Stimulated activated CD4-positive, alpha-beta T cell treated with anti-CD3 and anti-CD28 coated beads, Interleukin-4, amount 100 ng/mL, for 48 hours (primary cell): ENCODE measurements at regions not wholly inside any gene's neighbourhood (a gene's known extent, or its start where the extent isn't known, plus 50 kb on each side); places are given as distances from the start of the nearest gene placed in this dataset.

ENCODE experiments used
- DNase-seq, 2 donors: peaks; one replicate each; pipeline ENCODE4 v3.0.0-alpha.2; 2020; ENCODE audit warnings: low read depth in 2 of 2

DNA sequence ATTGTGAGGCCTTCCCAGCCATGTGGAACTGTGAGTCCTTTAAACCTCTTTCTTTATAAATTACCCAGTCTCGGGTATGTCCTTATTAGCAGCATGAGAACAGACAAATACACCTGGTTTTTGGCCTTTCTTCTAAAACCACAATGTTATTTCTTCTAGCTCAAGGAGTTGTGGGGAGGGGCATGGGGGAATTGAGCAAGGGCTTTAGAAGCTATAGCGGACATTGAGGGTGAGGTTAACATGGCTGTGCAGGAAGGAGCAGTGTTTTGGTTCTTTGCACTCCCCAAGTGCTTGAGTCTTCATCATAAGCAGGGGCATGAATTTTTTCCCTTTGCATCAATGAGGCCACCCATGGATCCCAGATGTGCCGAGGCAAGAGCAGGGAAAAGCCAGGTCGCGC, 86.8 kb downstream of the SPRING1 start:
- DNase-seq, result no peak

DNA sequence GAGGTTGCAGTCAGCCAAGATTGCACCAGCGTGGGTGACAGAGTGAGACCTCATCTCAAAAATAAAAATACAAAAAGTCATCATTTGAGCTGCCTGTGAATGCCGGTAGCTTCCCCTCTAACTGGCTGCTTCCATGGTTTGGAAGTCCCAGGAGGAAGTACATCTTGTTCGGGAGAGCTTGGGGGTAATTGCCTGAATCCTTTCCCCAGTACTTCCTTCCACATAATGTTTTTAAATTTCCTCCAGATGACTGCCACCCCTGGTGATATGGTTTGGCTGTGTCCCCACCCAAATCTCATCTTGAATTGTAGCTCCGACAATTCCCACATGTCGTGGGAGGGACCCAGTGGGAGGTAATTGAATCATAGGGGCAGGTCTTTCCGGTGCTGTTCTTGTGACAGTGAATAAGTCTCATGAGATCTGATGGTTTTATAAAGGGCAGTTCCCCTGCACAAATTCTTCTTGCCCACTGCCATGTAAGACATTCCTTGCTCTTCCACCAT, 87.2 kb downstream of the SPRING1 start:
- DNase-seq, result no peak

DNA sequence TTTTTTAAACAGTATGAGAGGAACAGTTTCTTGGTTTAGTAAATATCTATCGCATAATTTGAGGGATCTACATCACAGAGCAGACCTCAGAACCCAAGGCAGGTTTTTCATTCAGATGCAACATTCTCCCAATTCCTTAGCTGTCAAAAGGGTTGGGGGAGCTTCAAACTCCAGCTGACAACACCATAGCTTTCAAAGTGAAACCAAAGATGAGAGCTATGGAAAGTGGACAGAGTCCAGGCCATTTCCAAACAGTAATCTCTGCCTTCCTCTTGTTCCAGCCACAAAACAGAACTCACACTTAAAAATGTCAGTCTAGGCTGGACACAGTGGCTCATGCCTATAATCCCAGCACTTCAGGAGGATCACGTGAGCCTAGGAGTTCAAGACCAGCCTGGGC, 87.8 kb downstream of the SPRING1 start:
- no peak for DNase-seq

DNA sequence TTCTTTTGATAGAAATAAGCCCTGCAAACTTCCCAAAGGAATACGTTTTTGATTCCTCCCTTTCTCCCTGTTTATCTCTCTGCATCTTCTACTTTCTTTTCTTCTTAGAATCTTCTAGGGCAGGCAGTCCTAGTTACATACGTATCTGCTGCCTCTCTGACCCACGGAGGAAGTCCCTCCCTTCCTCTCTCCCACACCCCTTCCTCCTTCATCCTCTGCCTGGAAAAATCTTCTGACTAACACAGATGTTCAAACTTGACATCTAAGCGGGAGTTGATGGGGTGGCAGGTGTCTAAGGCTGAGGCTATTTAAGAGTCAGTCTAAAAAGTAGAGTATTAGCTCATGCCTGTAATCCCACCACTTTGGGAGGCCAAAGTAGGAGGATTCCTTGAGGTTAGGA, 88.6 kb downstream of the MAP1LC3B2 start:
- DNase-seq, result no peak

GRCh38 chr12:116646901-116647300, 87.7 kb downstream of the MAP1LC3B2 start:
- no peak for DNase-seq

GRCh38 chr12:116644806-116645205, 85.6 kb downstream of the MAP1LC3B2 start:
- DNase-seq, result no peak

DNA sequence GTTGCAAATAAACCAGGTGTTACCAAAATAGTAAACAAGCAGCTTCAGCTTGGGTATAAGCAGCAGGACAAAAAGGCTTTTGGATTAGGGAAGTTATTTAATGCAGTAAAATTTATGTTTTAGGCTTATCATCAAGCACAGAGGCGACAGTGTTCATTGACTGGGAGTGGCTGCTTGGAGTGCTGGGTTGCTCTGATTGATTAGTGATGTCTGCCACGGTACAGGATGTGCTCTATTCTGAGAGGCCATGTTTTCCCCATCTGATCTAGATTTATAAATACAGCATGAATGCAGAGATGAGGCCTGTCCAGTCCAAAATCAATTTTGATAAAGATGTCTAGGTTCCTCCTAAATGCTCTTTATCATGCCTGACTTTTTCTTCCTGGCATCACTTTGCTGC, 83.5 kb downstream of the MAP1LC3B2 start:
- no peak for DNase-seq

- DNase-seq, result no peak
Measured at GRCh38 chr12:116642106-116642505, 82.9 kb downstream of the MAP1LC3B2 start.

DNA sequence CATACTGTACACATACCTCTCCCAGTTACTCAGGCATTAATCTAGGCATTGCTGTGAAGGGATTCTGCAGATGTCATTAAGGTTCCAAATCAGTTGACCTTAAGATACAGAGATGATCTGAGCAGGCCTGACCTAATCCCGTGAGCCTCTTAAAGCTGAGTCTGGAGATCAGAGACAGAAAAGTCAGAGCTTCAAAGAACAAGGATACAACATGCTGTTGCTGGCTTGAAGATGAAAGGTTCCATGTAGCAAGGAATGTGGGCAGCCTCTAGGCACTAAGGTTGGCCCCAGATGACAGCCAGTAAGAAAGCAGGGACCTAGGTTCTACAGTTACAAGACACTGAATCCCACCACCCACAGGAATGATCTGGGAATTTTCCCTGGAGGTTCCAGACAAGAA, 81.1 kb downstream of the MAP1LC3B2 start:
- DNase-seq, result no peak

GRCh38 chr12:116639765-116640164, 80.6 kb downstream of the MAP1LC3B2 start:
- DNase-seq, result no peak

DNA sequence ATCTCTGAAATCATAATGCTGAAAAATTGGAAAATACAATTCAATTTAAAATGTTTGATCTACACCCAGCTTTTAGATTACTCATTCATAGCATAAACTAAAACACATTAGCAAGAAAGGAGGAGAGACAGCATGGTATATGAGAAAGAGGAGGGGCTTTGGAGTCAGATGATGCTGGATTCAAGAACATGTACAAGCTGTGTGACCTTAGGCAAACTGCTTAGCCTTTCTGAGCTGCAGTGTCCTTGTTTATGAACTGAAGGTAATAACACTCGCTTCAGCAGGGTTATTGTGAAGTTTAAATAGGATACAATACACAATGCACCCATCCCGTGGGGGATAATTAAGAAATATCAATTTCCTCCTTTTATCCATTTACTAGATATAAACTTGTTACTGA, 79.2 kb downstream of the MAP1LC3B2 start:
- no peak for DNase-seq

GRCh38 chr12:116637589-116638150, 78.5 kb downstream of the MAP1LC3B2 start:
- DNase-seq, result no peak

GRCh38 chr12:116636608-116637519, 77.7 kb downstream of the MAP1LC3B2 start:
- no peak for DNase-seq

- DNase-seq, result no peak
Measured at GRCh38 chr12:116635487-116635886, 76.3 kb downstream of the MAP1LC3B2 start.

GRCh38 chr12:116633476-116633875, 74.3 kb downstream of the MAP1LC3B2 start:
- no peak for DNase-seq

- DNase-seq, result no peak
Measured at GRCh38 chr12:116631619-116632018, 72.4 kb downstream of the MAP1LC3B2 start.

DNA sequence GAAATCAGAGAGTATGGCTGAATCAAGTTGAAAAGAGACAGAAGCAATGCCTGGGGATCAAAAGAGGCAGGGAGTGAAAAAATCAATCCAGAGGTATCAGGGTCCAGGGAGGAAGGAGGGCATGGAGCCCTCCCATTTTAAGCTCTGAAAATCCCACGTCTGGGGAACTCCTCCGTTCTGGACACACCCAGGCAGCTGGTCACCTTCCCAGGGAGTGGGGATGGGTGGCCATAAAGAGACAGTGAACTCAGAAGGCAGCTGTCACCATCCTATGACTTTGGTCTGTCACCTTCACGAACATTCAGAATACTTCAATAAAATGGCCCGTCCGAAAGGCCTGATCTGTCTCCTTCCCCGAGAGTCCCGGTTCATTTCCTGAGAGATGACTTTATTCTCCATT, 71.6 kb downstream of the MAP1LC3B2 start:
- no peak for DNase-seq

DNA sequence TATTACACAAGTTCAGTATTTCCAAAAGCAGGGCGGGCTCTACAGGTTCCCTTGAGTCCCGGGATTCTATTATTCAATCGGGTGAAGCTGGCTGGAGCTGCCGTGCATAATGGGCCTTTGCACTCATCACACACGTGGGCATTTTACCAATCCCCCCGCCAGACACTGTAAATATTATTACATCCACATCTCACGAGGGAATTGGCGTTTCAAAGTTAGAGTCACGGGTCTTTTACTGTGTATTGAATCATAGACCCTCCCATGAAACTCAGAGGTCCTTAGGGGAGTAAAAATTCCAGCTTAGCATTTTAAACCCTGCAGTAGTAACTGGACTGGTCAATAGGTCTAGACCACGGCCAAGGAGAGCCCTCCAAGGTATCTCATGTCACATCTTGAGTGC, 70.3 kb downstream of the MAP1LC3B2 start:
- DNase-seq, result no peak

DNA sequence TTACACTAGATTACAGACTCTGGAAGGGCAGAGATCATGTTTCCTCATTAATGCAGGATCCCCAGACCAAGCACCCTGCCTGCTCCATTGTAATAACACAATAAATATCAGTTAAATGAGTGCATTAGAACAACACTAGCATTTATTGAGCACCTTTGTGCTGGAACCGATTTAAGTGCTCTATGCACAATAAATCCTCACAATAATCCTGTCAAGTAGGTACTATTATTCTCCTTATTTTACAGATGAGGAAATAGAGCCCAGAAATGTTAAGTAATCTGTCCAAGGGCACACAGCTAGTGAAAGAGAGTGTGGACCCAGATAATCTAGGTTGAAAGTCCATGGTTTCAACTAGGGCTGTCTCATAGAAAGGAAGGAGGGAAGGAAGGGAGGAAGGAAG, 69.8 kb downstream of the MAP1LC3B2 start:
- no peak for DNase-seq

- DNase-seq, result no peak
Measured at GRCh38 chr12:116628450-116628793, 69.2 kb downstream of the MAP1LC3B2 start.
